GM23338 (cell line): ENCODE measurements at regions not wholly inside any gene's neighbourhood (a gene's known extent, or its start where the extent isn't known, plus 50 kb on each side); places are given as distances from the start of the nearest gene placed in this dataset.

ENCODE experiments used
- ATAC-seq: fragments of 200-7000 bp; cut with Tn5 transposase; 3 replicates; pipeline ENCODE4 v1.9.1; 2020
- DNase-seq: peaks from one replicate; pipeline ENCODE4 v3.0.0-alpha.2; 2015; ENCODE audit warnings: low spot score
- H2AFZ ChIP-seq: fragments of 200-600 bp; sonication (generic); 2 replicates; pipeline ENCODE4 v1.8.0; 2016; ENCODE audit warnings: antibody characterized with exemption, mild to moderate bottlenecking, moderate library complexity
- H3F3A ChIP-seq: fragments of 200-600 bp; sonication (generic); replicated peaks from 2 replicates; pipeline ENCODE4 v1.8.0; 2017; ENCODE audit warnings: antibody characterized with exemption, mixed run types, low read depth
- H3K27ac ChIP-seq: fragments of 200-600 bp; sonication (generic); 2 replicates; pipeline ENCODE4 v1.6.1; 2016; ENCODE audit warnings: low read depth
- H3K27me3 ChIP-seq: fragments of 200-600 bp; sonication (generic); 2 replicates; pipeline ENCODE4 v1.8.0; 2016; ENCODE audit warnings: mild to moderate bottlenecking, mixed run types, moderate library complexity; ENCODE audit not compliant: insufficient read depth
- H3K36me3 ChIP-seq: fragments of 200-600 bp; sonication (generic); 2 replicates; pipeline ENCODE4 v1.8.0; 2016; ENCODE audit warnings: mild to moderate bottlenecking; ENCODE audit not compliant: insufficient read depth
- H3K4me1 ChIP-seq: fragments of 200-600 bp; sonication (generic); 2 replicates; pipeline ENCODE4 v1.8.0; 2016; ENCODE audit warnings: mild to moderate bottlenecking, moderate library complexity; ENCODE audit not compliant: insufficient read depth
- H3K4me2 ChIP-seq: fragments of 200-600 bp; sonication (generic); 2 replicates; pipeline ENCODE4 v1.7.1; 2017; ENCODE audit warnings: mixed run types
- H3K4me3 ChIP-seq: fragments of 200-600 bp; sonication (generic); 2 replicates; pipeline ENCODE4 v1.6.1; 2016; ENCODE audit warnings: mixed run types
- H3K79me2 ChIP-seq: fragments of 200-600 bp; sonication (generic); replicated peaks from 2 replicates; pipeline ENCODE4 v1.8.0; 2017; ENCODE audit warnings: mild to moderate bottlenecking; ENCODE audit not compliant: insufficient read depth
- H3K9me2 ChIP-seq: fragments of 200-600 bp; sonication (generic); 2 replicates; pipeline ENCODE4 v1.8.0; 2017; ENCODE audit not compliant: insufficient read depth
- H4K20me1 ChIP-seq: fragments of 200-600 bp; sonication (generic); replicated peaks from 2 replicates; pipeline ENCODE4 v1.8.0; 2017; ENCODE audit warnings: mild to moderate bottlenecking; ENCODE audit not compliant: insufficient read depth
- H3K27ac Mint-ChIP-seq: 2 replicates; pipeline ENCODE4 v1.8.0; 2020; ENCODE audit warnings: inconsistent platforms, mild to moderate bottlenecking, moderate library complexity, mixed read lengths
- H3K27me3 Mint-ChIP-seq: 3 replicates; pipeline ENCODE4 v1.8.0; 2022; ENCODE audit warnings: low read depth, mild to moderate bottlenecking, moderate library complexity, mixed read lengths, inconsistent platforms; ENCODE audit not compliant: insufficient read depth, poor library complexity
- H3K36me3 Mint-ChIP-seq: 3 replicates; pipeline ENCODE4 v1.8.0; 2021; ENCODE audit warnings: low read depth, mild to moderate bottlenecking, inconsistent platforms, moderate library complexity, mixed read lengths
- H3K4me1 Mint-ChIP-seq: 3 replicates; pipeline ENCODE4 v1.8.0; 2020; ENCODE audit warnings: mild to moderate bottlenecking, inconsistent platforms, mixed read lengths
- H3K4me3 Mint-ChIP-seq: 3 replicates; pipeline ENCODE4 v1.8.0; 2021; ENCODE audit warnings: moderate library complexity, mild to moderate bottlenecking, inconsistent platforms, mixed read lengths
- H3K9me3 Mint-ChIP-seq: 3 replicates; pipeline ENCODE4 v1.8.0; 2020; ENCODE audit warnings: moderate library complexity, mild to moderate bottlenecking, inconsistent platforms, mixed read lengths
- CREB1 ChIP-seq: fragments of 250-450 bp; sonication (Bioruptor Pico); IDR thresholded peaks from 2 replicates; pipeline ENCODE4 v1.5.0; 2020; ENCODE audit warnings: low read depth, mild to moderate bottlenecking, moderate library complexity
- ETS1 ChIP-seq: IDR thresholded peaks from 2 replicates; pipeline ENCODE4 v1.6.1; 2016; ENCODE audit warnings: antibody characterized with exemption
- EZH2 ChIP-seq: fragments of 200-600 bp; sonication (generic); IDR thresholded peaks from one replicate; pipeline ENCODE4 v1.8.0; 2017; ENCODE audit warnings: antibody characterized with exemption, mild to moderate bottlenecking, low read depth; ENCODE audit not compliant: unreplicated experiment
- EZH2phosphoT487 ChIP-seq: fragments of 200-600 bp; sonication (generic); IDR thresholded peaks from one replicate; pipeline ENCODE4 v1.8.1; 2018; ENCODE audit warnings: antibody characterized with exemption; ENCODE audit not compliant: unreplicated experiment
- JUNB ChIP-seq: IDR thresholded peaks from one replicate; pipeline ENCODE4 v1.6.1; 2016; ENCODE audit warnings: antibody characterized with exemption; ENCODE audit not compliant: unreplicated experiment
- NANOG ChIP-seq: IDR thresholded peaks from 2 replicates; pipeline ENCODE4 v1.6.1; 2016; ENCODE audit warnings: antibody characterized with exemption, borderline replicate concordance
- POLR2AphosphoS5 ChIP-seq: IDR thresholded peaks from 2 replicates; pipeline ENCODE4 v1.6.1; 2016; ENCODE audit warnings: antibody characterized with exemption, low read depth
- STAT1 ChIP-seq: IDR thresholded peaks from one replicate; pipeline ENCODE4 v1.6.1; 2016; ENCODE audit warnings: antibody characterized with exemption; ENCODE audit not compliant: unreplicated experiment
- ZNF114 ChIP-seq: fragments of 250-450 bp; sonication (Bioruptor Pico); IDR thresholded peaks from 2 replicates; pipeline ENCODE4 v1.5.0; 2020; ENCODE audit warnings: mild to moderate bottlenecking, moderate library complexity
- ZNF331 ChIP-seq: fragments of 250-450 bp; sonication (Bioruptor Pico); IDR thresholded peaks from 2 replicates; pipeline ENCODE4 v1.5.0; 2020; ENCODE audit warnings: low read depth, mild to moderate bottlenecking, moderate library complexity
- ZNF462 ChIP-seq: fragments of 250-450 bp; sonication (Bioruptor Pico); IDR thresholded peaks from 2 replicates; pipeline ENCODE4 v1.5.0; 2020; ENCODE audit warnings: mild to moderate bottlenecking, moderate library complexity

- Histone ChIP-seq H3K79me2 (no peaks in the 10 kb centered on the region), H3K4me2 (no peak overlapping the region), H3K27ac (no peak overlapping the region), H2AFZ (no peak overlapping the region), H3K36me3 (no peaks in the 10 kb centered on the region), H3K27me3 (no peaks in the 10 kb centered on the region), H3K4me3 (no peak overlapping the region), H3F3A (no peaks in the 10 kb centered on the region), H4K20me1 (no peaks in the 10 kb centered on the region), H3K4me1 (no peaks in the 10 kb centered on the region), H3K9me2 (no peaks in the 10 kb centered on the region)
- Mint-ChIP-seq H3K27me3 (peaks cover 1% of the 10 kb centered on the region), H3K4me3 (no peak overlapping the region), H3K4me1 (no peaks in the 10 kb centered on the region), H3K27ac (0 out of 2 replicates have a peak overlapping the region, but pooled peaks have one; percentile 13), H3K9me3 (no peaks in the 10 kb centered on the region), H3K36me3 (no peaks in the 10 kb centered on the region; the same call in 2 of the 3 replicates)
- ATAC-seq = no peak
- DNase-seq = no peak
- no peak for TF ChIP-seq POLR2AphosphoS5
- TF ChIP-seq NANOG = no peak
- no peak for TF ChIP-seq ZNF462
- no peak for TF ChIP-seq STAT1
- TF ChIP-seq EZH2phosphoT487 = no peak
- no peak for TF ChIP-seq ETS1
- TF ChIP-seq EZH2 = no peak
- TF ChIP-seq JUNB = no peak
- TF ChIP-seq CREB1 (CRISPR knock-in tag) = no peak
- TF ChIP-seq ZNF331 (CRISPR knock-in tag) = no peak
- no peak for TF ChIP-seq ZNF114 (CRISPR knock-in tag)
Observed at GRCh38 chr2:238696331-238696730, 151.6 kb upstream of the TWIST2 start.
